Ovary (tissue), 1 donor: ENCODE measurements at regions not wholly inside any gene's neighbourhood (a gene's known extent, or its start where the extent isn't known, plus 50 kb on each side); places are given as distances from the start of the nearest gene placed in this dataset.

Source experiments
- EP300 ChIP-seq: sonication (generic); formaldehyde crosslinking; IDR thresholded peaks from one replicate; pipeline ENCODE4 v1.6.1; 2017; ENCODE audit warnings: antibody characterized with exemption
- POLR2A ChIP-seq: fragments of 450-650 bp; IDR thresholded peaks from one replicate; pipeline ENCODE4 v1.6.1; 2017; ENCODE audit warnings: antibody characterized with exemption, mild to moderate bottlenecking, moderate library complexity

GRCh38 chr6:103578115-103578514, 1281.6 kb downstream of the HACE1 start:
- no peak for TF ChIP-seq EP300
- TF ChIP-seq POLR2A: no peak
